HepG2 (cell line): ENCODE measurements at regions not wholly inside any gene's neighbourhood (a gene's known extent, or its start where the extent isn't known, plus 50 kb on each side); places are given as distances from the start of the nearest gene placed in this dataset.

ENCODE experiments used
- LCORL ChIP-seq, 2 experiments: fragments of 450-650 bp in 1 of 2; sonication (generic) in 1 of 2; formaldehyde crosslinking in 1 of 2; IDR thresholded peaks; 2 replicates each; pipeline versions ENCODE4 v1.5.0 to v1.6.1; 2017 to 2020; ENCODE audit warnings: antibody characterized with exemption in 1 of 2, missing genetic modification reagents in 1 of 2
- NFE2 ChIP-seq: sonication (generic); formaldehyde crosslinking; IDR thresholded peaks from 2 replicates; pipeline ENCODE4 v1.4.0; 2020; ENCODE audit warnings: missing genetic modification reagents
- PAF1 ChIP-seq: IDR thresholded peaks from 2 replicates; pipeline ENCODE4 v1.6.1; 2016; ENCODE audit warnings: missing genetic modification reagents, missing compliant biosample characterization
- PHF8 ChIP-seq: sonication (generic); formaldehyde crosslinking; IDR thresholded peaks from 2 replicates; pipeline ENCODE4 v1.5.0; 2020; ENCODE audit warnings: missing genetic modification reagents
- SAFB2 ChIP-seq: sonication (generic); formaldehyde crosslinking; IDR thresholded peaks from 2 replicates; pipeline ENCODE4 v1.5.1; 2020; ENCODE audit warnings: missing genetic modification reagents, low read depth, mild to moderate bottlenecking, borderline replicate concordance
- ZKSCAN1 ChIP-seq: fragments of 150-350 bp; IDR thresholded peaks from 2 replicates; pipeline ENCODE4 v1.6.1; 2014; ENCODE audit warnings: low read length
- ZNF326 ChIP-seq: sonication (generic); formaldehyde crosslinking; IDR thresholded peaks from 2 replicates; pipeline ENCODE4 v1.4.0; 2020; ENCODE audit warnings: missing genetic modification reagents, borderline replicate concordance
- TF ChIP-seq, protein P1 (sequence below): sonication (generic); formaldehyde crosslinking; IDR thresholded peaks from 2 replicates; pipeline ENCODE4 v1.9.0; 2021; ENCODE audit warnings: missing genetic modification reagents, borderline replicate concordance
- TF ChIP-seq, protein P2 (sequence below): sonication (generic); formaldehyde crosslinking; IDR thresholded peaks from 2 replicates; pipeline ENCODE4 v1.5.0; 2020; ENCODE audit warnings: mild to moderate bottlenecking, missing genetic modification reagents, moderate library complexity
- TF ChIP-seq, protein P3 (sequence below): IDR thresholded peaks from 2 replicates; pipeline ENCODE4 v1.6.1; 2012; ENCODE audit warnings: low read depth, low read length, improper control_type of control experiment
- TF ChIP-seq, protein P4 (sequence below): sonication (generic); formaldehyde crosslinking; IDR thresholded peaks from 2 replicates; pipeline ENCODE4 v1.4.0; 2020; ENCODE audit warnings: low read depth, mild to moderate bottlenecking, missing genetic modification reagents
- TF ChIP-seq, protein P5 (sequence below): sonication (generic); formaldehyde crosslinking; IDR thresholded peaks from 2 replicates; pipeline ENCODE4 v1.5.1; 2020; ENCODE audit warnings: mild to moderate bottlenecking, moderate library complexity, missing genetic modification reagents

DNA sequence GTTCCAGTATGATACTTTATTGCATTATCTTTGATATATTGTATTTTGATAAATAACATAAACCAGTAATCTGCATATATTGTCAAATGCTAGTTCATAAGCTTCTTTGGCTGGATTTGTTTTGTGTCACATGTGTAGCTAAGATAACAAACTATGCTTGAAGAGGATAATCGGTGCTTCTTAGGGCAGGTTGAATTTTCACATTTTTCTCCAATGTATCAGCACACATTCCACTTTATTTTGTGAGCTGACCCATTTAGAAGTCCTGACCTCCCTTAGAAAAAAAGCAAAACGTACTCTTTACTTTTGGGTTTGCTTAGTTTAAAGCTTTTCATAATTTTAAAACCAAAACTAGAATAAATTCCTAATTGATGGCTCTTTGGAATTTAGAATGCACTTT is 277.7 kb upstream of the DDHD1 start:
- TF ChIP-seq, protein P1, sequence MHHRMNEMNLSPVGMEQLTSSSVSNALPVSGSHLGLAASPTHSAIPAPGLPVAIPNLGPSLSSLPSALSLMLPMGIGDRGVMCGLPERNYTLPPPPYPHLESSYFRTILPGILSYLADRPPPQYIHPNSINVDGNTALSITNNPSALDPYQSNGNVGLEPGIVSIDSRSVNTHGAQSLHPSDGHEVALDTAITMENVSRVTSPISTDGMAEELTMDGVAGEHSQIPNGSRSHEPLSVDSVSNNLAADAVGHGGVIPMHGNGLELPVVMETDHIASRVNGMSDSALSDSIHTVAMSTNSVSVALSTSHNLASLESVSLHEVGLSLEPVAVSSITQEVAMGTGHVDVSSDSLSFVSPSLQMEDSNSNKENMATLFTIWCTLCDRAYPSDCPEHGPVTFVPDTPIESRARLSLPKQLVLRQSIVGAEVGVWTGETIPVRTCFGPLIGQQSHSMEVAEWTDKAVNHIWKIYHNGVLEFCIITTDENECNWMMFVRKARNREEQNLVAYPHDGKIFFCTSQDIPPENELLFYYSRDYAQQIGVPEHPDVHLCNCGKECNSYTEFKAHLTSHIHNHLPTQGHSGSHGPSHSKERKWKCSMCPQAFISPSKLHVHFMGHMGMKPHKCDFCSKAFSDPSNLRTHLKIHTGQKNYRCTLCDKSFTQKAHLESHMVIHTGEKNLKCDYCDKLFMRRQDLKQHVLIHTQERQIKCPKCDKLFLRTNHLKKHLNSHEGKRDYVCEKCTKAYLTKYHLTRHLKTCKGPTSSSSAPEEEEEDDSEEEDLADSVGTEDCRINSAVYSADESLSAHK (CRISPR knock-in tag), result no peak
- TF ChIP-seq, protein P2, sequence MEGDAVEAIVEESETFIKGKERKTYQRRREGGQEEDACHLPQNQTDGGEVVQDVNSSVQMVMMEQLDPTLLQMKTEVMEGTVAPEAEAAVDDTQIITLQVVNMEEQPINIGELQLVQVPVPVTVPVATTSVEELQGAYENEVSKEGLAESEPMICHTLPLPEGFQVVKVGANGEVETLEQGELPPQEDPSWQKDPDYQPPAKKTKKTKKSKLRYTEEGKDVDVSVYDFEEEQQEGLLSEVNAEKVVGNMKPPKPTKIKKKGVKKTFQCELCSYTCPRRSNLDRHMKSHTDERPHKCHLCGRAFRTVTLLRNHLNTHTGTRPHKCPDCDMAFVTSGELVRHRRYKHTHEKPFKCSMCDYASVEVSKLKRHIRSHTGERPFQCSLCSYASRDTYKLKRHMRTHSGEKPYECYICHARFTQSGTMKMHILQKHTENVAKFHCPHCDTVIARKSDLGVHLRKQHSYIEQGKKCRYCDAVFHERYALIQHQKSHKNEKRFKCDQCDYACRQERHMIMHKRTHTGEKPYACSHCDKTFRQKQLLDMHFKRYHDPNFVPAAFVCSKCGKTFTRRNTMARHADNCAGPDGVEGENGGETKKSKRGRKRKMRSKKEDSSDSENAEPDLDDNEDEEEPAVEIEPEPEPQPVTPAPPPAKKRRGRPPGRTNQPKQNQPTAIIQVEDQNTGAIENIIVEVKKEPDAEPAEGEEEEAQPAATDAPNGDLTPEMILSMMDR (CRISPR knock-in tag), result no peak
- TF ChIP-seq PAF1 (CRISPR knock-in tag) (no peak), NFE2 (CRISPR knock-in tag) (no peak), ZKSCAN1 (no peak), ZNF326 (CRISPR knock-in tag) (no peak), PHF8 (CRISPR knock-in tag) (no peak), SAFB2 (no peak), LCORL (IDR thresholded peaks at IDR 0.05) (no peak), LCORL (CRISPR knock-in tag; IDR thresholded peaks at IDR 0.05) (no peak)
- TF ChIP-seq, protein P3, sequence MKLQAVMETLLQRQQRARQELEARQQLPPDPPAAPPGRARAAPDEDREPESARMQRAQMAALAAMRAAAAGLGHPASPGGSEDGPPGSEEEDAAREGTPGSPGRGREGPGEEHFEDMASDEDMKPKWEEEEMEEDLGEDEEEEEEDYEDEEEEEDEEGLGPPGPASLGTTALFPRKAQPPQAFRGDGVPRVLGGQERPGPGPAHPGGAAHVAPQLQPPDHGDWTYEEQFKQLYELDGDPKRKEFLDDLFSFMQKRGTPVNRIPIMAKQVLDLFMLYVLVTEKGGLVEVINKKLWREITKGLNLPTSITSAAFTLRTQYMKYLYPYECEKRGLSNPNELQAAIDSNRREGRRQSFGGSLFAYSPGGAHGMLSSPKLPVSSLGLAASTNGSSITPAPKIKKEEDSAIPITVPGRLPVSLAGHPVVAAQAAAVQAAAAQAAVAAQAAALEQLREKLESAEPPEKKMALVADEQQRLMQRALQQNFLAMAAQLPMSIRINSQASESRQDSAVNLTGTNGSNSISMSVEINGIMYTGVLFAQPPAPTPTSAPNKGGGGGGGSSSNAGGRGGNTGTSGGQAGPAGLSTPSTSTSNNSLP, result no peak
- TF ChIP-seq, protein P4, sequence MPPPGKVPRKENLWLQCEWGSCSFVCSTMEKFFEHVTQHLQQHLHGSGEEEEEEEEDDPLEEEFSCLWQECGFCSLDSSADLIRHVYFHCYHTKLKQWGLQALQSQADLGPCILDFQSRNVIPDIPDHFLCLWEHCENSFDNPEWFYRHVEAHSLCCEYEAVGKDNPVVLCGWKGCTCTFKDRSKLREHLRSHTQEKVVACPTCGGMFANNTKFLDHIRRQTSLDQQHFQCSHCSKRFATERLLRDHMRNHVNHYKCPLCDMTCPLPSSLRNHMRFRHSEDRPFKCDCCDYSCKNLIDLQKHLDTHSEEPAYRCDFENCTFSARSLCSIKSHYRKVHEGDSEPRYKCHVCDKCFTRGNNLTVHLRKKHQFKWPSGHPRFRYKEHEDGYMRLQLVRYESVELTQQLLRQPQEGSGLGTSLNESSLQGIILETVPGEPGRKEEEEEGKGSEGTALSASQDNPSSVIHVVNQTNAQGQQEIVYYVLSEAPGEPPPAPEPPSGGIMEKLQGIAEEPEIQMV (CRISPR knock-in tag), result no peak
- TF ChIP-seq, protein P5, sequence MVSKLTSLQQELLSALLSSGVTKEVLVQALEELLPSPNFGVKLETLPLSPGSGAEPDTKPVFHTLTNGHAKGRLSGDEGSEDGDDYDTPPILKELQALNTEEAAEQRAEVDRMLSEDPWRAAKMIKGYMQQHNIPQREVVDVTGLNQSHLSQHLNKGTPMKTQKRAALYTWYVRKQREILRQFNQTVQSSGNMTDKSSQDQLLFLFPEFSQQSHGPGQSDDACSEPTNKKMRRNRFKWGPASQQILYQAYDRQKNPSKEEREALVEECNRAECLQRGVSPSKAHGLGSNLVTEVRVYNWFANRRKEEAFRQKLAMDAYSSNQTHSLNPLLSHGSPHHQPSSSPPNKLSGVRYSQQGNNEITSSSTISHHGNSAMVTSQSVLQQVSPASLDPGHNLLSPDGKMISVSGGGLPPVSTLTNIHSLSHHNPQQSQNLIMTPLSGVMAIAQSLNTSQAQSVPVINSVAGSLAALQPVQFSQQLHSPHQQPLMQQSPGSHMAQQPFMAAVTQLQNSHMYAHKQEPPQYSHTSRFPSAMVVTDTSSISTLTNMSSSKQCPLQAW (CRISPR knock-in tag), result no peak
